Right lobe of liver (tissue), 6 donors: ENCODE measurements at regions not wholly inside any gene's neighbourhood (a gene's known extent, or its start where the extent isn't known, plus 50 kb on each side); places are given as distances from the start of the nearest gene placed in this dataset.

Experiments used
- ATAC-seq, 4 donors: fragments of 200-7000 bp; cut with Tn5 transposase; one replicate each; pipeline ENCODE4 v1.9.1; 2020; ENCODE audit warnings: mild to moderate bottlenecking in 4 of 4, moderate library complexity in 4 of 4
- DNase-seq, 3 donors: peaks; one replicate each; pipeline ENCODE4 v3.0.0-alpha.2; 2020
- H3K27ac ChIP-seq, 3 donors: fragments of 200-600 bp; one replicate each; pipeline ENCODE4 v1.8.0; 2022
- H3K27me3 ChIP-seq, 2 donors: fragments of 200-600 bp; one replicate each; pipeline ENCODE4 v1.8.0; 2022
- H3K36me3 ChIP-seq, 4 donors: fragments of 200-600 bp; sonication (generic) in 1 of 4; one replicate each; pipeline versions ENCODE4 v1.5.1 to v1.8.0; 2017 to 2022; ENCODE audit warnings: control low read depth in 1 of 4
- H3K4me1 ChIP-seq, 4 donors: fragments of 200-600 bp; sonication (generic) in 1 of 4; one replicate each; pipeline versions ENCODE4 v1.5.1 to v1.8.0; 2017 to 2022; ENCODE audit warnings: control low read depth in 1 of 4
- H3K4me3 ChIP-seq, 3 donors: fragments of 200-600 bp; one replicate each; pipeline ENCODE4 v1.8.0; 2022
- H3K9me3 ChIP-seq, 4 donors: fragments of 200-600 bp; sonication (generic) in 1 of 4; one replicate each; pipeline versions ENCODE4 v1.5.1 to v1.8.0; 2017 to 2022; ENCODE audit warnings: control low read depth in 1 of 4
- CTCF ChIP-seq, 4 donors: fragments of 200-600 bp in 3 of 4; fragments of 450-650 bp in 1 of 4; IDR thresholded peaks; one replicate each; pipeline versions ENCODE4 v1.5.1 to v1.8.0; 2016 to 2022; ENCODE audit warnings: antibody characterized with exemption in 4 of 4, mild to moderate bottlenecking in 2 of 4
- POLR2A ChIP-seq: fragments of 450-650 bp; IDR thresholded peaks from one replicate; pipeline ENCODE4 v1.6.1; 2017; ENCODE audit warnings: antibody characterized with exemption, mild to moderate bottlenecking
- WGBS: methylation state at CpG from one replicate; pipeline ENCODE4 v1.1.6; 2018; ENCODE audit warnings: low coverage, low lambda C conversion rate; ENCODE audit not compliant: insufficient coverage; ENCODE audit errors: missing lambda C conversion rate; 5-methylcytosine and 5-hydroxymethylcytosine counted together
- intact Hi-C, 2 donors: fragments of 100-400 bp; cut with DNase I; formaldehyde crosslinking; loops; one replicate each; pipeline versions ENCODE4 v1.11.2 to v1.14.1; 2022
- donor health status: DM: no; HTN: yes; CAD: no.
- donor health status: DM: no; HTN: no; CAD: no.
- donor health status: DM: no; HTN: no; CAD: no.
- donor health status: DM: no; HTN: yes; CAD: no.
- donor health status: DM: no; HTN: yes; CAD: no.

GRCh38 chr12:90098132-90098779 is 389.6 kb upstream of the ATP2B1 start:
- H3K4me3 ChIP-seq, result no peak overlapping the region
- H3K27me3 ChIP-seq, result no peaks in the 10 kb centered on the region
- H3K27ac ChIP-seq, result no peak overlapping the region
- WGBS, result 64% methylated on average over 2 of the region's 2 CpGs
- no peak for ATAC-seq
- H3K36me3 ChIP-seq, result no peaks in the 10 kb centered on the region
- no peaks in the 10 kb centered on the region for H3K4me1 ChIP-seq
- no peaks in the 10 kb centered on the region for H3K9me3 ChIP-seq
- DNase-seq, result no peak
- intact Hi-C loops, result no loop called here
- TF ChIP-seq CTCF (IDR thresholded peaks at IDR 0.05), result no peak
- TF ChIP-seq POLR2A, result no peak

GRCh38 chr12:90091809-90092208 is 383.2 kb upstream of the ATP2B1 start:
- Histone ChIP-seq H3K4me3 (no peak overlapping the region), H3K27ac (no peak overlapping the region), H3K4me1 (no peaks in the 10 kb centered on the region), H3K27me3 (no peaks in the 10 kb centered on the region), H3K9me3 (no peaks in the 10 kb centered on the region), H3K36me3 (no peaks in the 10 kb centered on the region)
- 100% methylated on average over 3 of the region's 3 CpGs for WGBS
- TF ChIP-seq CTCF (IDR thresholded peaks at IDR 0.05) (no peak), POLR2A (no peak)
- DNase-seq (no peak), ATAC-seq (no peak)
- intact Hi-C loops, result no loop called here

GRCh38 chr12:90090929-90091651 is 382.5 kb upstream of the ATP2B1 start:
- 67% methylated on average over 2 of the region's 3 CpGs for WGBS
- DNase-seq, result no peak
- Histone ChIP-seq H3K4me1 (no peaks in the 10 kb centered on the region), H3K27ac (no peak overlapping the region), H3K27me3 (no peaks in the 10 kb centered on the region), H3K9me3 (no peaks in the 10 kb centered on the region), H3K36me3 (no peaks in the 10 kb centered on the region), H3K4me3 (no peak overlapping the region)
- ATAC-seq, result no peak
- no peak for TF ChIP-seq CTCF (IDR thresholded peaks at IDR 0.05)
- TF ChIP-seq POLR2A, result no peak
- intact Hi-C loops, result no loop called here

GRCh38 chr12:90086281-90086680 is 377.6 kb upstream of the ATP2B1 start:
- ATAC-seq (no peak), DNase-seq (no peak)
- H3K36me3 ChIP-seq, result no peaks in the 10 kb centered on the region
- WGBS, result 44% methylated on average over 1 of the region's 1 CpG
- TF ChIP-seq CTCF (IDR thresholded peaks at IDR 0.05) (no peak), POLR2A (no peak)
- no peaks in the 10 kb centered on the region for H3K9me3 ChIP-seq
- H3K27ac ChIP-seq, result no peak overlapping the region
- no peak overlapping the region for H3K4me3 ChIP-seq
- no peaks in the 10 kb centered on the region for H3K27me3 ChIP-seq
- no peaks in the 10 kb centered on the region for H3K4me1 ChIP-seq
- intact Hi-C loops, result no loop called here
